GM21528 (cell line): ENCODE measurements at regions not wholly inside any gene's neighbourhood (a gene's known extent, or its start where the extent isn't known, plus 50 kb on each side); places are given as distances from the start of the nearest gene placed in this dataset.

Experiments used
- ATAC-seq: cut with Tn5 transposase; IDR thresholded peaks from one replicate; pipeline ENCODE4 v1.9.1; 2021; ENCODE audit warnings: mild to moderate bottlenecking, moderate library complexity; ENCODE audit not compliant: unreplicated experiment, low FRiP score

- no peak for ATAC-seq
Measured at GRCh38 chr3:180330440-180330839, 271.5 kb upstream of the TTC14 start.

GRCh38 chr3:180332608-180333007 lies 269.4 kb upstream of the TTC14 start:
- peak; percentile 54 for ATAC-seq

- no peak for ATAC-seq
Measured at GRCh38 chr3:180335050-180335449, 266.9 kb upstream of the TTC14 start.

- ATAC-seq: no peak
Measured at GRCh38 chr3:180340395-180340794, 261.6 kb upstream of the TTC14 start.

DNA sequence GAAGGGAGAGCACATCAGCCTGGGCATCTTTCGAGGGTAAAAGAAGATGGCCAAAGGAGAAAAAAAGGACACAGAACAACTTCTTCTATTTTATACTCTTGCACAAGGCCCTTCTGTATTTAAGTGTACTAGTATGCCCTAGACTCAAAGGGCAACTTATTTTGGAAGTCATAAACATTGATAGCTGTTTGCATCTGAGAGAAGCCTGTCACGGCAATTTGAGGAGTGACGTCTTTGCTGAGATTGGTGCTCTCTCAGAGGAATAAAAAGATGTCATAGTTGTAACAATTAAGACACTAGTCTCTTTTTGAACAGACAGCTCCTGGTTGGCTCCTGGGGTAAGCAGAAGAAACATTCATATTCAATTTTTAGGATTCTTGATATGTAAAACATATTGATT lies 260.4 kb upstream of the TTC14 start:
- no peak for ATAC-seq

DNA sequence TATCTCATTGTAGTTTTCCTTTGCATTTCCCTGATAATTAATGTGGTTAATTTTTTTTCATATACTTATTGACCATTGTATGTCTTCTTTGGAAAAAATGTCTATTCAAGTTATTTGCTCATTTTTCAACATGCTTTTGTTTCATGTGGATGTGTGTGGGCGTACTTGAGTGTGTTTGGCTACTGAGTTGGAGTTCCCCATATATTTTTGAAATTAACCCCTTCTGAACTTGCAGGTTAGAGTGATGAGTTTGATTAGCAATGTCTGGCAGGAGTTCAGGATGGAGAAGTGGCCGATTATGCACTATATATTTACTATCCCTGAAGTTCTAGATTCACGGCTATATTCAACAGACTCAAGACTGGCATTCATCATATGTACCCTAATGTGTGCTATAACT lies 250.4 kb upstream of the TTC14 start:
- no peak for ATAC-seq

DNA sequence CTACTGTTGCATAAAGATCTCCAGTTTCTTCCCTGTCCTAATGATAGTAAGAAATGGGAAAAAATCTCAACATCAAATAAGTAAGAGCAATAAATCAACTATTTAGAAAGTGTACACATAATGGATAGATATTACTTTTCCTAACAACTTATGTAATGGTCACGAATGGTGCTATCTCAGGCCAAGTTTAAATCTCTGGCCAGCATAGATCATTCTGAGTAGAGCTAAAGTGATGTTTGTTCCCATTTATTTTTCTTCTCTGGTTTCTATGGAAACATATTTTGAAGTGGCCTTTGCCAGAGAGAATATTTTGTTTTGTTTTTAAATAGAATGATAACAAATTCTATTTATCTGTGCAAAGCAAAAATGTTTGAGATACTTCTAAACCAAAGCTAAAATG lies 249.7 kb upstream of the TTC14 start:
- ATAC-seq: no peak

DNA sequence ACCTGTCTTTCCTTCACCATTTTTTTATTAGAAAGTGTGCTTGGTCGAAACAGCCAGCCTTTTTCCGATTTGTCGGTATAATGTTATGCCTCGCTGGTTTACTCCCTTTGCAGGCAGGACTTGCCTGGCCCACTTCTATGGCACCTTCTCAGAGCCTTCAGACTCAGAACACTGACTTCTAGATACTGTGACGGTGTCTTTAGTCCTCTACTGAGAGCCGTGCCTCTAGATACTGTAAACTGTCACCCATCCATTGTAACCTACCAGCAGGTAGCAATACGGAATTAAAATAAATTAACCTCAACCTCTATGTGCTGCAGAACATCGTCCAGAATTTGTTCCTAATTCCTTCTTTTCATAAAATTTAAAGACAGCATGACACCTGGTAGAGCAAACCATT lies 247.7 kb upstream of the TTC14 start:
- ATAC-seq: no peak

DNA sequence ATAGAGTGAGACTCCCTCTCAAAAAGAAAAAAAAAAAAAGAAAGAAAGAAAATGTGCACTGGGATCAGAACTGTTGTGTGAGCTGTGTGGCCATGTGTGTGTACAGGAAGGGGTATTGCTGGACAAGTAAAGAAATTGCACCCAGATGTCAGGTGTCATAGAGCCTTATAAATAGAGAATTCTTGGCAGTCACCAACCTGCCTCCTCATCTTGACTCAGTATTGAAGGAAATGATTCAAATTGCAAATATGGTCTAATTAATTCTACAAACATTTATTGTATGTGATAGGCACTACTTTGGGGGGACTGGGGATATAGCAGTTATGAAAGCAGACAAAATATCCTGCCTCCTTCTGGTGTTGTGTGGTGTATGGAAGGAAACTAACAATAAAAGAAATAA lies 243.8 kb upstream of the TTC14 start:
- ATAC-seq: no peak

GRCh38 chr3:180359061-180359952 lies 242.7 kb upstream of the TTC14 start:
- ATAC-seq: no peak

DNA sequence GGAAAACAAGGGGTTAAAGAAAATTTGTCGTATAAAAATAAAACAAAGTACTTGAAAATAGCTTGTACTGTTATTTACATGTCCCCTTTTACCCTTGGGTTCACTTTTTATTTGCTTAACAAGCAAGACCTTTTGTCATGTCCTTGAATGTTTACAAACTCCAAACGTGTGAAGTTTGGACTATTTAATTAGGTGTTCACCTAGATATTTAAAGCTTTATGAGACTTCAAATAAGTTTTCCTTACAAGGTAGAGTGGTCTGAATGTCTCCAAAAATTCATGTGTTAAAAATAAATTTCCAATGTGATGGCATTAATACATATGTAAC lies 242.0 kb upstream of the TTC14 start:
- no peak for ATAC-seq

- ATAC-seq: no peak
Measured at GRCh38 chr3:180362081-180362480, 239.9 kb upstream of the TTC14 start.

DNA sequence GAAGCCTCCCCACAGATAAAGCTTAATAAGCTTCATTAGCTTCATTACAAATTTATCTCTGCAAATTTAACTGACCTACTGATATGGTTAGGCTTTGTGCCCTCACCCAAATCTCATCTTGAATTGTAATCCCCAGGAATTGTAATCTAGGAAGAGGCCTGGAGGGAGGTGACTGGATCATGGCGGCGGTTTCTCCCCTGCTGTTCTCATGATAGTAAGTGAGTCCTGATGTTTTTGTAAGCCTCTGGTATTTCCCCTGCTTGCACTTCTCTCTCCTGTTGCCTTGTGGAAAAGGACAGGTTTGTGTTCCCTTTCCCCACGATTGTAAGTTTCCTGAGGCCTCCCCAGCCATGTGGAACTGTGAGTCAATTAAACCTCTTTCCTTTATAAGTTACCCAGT lies 226.1 kb upstream of the TTC14 start:
- no peak for ATAC-seq

DNA sequence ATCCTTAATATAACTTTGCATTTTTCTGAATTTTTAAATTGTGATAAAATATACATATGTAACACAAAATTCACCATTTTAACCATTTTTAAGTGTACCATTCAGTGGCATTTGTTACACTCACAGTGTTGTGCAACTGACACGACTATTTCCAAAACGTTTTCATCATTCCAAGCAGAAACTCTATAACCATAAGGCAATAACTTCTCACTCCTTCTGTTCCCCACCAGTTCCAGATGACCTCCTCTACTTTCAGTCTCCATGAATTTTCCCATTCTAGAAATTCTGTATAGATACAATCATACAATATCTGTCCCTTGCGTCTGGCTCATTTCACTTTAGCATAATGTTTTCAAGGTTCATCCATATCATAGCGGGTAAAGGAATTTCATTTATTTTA lies 223.5 kb upstream of the TTC14 start:
- no peak for ATAC-seq

DNA sequence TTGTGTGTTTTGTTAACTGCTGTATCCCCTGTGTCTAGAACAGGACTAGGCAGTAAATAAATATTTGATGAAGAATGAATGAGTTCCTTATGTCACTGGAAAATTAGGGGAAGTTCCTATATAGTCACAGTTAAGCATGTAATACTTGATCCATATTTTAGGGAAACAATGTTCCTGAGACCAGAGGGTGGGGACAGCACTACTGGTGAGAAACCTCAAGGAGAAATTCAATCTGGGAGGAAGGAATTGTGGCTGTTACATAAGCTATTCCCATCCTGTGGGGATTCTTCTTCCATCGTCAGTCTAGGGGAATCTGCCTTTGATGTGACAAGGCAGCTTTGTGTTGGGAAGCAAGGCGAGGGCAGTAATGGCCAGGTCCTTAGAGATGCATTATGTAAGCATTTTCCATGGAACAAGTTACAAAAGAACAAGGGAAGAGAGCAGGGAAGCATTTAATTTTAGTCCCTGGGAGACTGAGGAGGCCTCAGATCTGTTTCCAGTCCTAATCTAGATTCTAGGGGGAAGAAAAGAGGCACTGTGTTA lies 219.3 kb upstream of the TTC14 start:
- ATAC-seq: no peak

GRCh38 chr3:180383332-180384020 lies 218.5 kb upstream of the TTC14 start:
- ATAC-seq: no peak

GRCh38 chr3:180390313-180390712 lies 211.7 kb upstream of the TTC14 start:
- ATAC-seq: no peak

DNA sequence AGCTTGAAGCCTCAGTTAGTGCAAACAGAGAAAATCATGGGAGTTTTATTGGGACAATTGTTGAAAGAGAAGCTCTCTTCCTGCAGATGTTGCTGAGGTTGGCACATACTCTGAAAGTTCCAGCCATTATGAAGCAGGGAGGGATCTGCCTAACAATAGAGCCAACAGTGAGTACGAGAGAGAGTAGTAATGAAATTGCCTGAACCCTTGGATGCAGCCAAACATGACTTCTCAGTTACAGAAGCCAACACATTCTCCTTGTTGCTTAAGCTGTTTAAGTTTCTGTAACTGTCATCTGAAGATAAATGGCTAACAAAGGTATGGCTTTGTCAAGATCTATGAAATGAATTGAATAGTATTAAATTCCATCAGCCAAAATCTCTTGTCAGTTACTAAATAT lies 211.0 kb upstream of the TTC14 start:
- no peak for ATAC-seq

- no peak for ATAC-seq
Measured at GRCh38 chr3:180401226-180401625, 200.7 kb upstream of the TTC14 start.

DNA sequence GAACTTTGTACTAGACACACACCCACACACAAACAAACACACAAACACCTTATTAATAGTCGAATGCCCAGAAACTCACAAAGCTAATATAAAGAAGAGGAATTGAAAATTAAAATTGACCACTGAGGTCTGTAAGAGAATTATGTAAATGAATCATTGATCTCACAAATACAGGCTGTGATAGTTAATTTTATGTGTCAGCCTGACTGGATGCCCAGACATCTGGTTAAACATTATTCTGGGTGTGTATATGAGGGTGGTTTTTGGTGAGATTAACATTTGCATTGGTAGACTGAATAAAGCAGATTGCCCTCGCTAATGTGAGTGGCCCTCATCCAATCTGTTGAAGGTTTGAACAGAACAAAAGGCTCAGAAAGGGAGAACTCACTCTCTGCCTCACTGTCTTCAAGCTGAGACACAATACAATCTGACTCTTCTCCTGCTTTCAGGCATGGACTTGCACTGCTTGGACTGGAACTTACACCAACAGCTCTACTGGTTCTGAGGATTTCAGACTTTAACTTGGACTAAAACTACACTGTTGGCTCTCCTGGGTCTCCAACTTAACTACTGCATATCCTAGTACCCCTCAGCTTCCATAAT lies 199.4 kb upstream of the TTC14 start:
- no peak for ATAC-seq

- no peak for ATAC-seq
Measured at GRCh38 chr3:180403156-180403555, 198.8 kb upstream of the TTC14 start.
